Stimulated activated memory B cell treated with anti-CD40 and anti-IgM and Interleukin-4, amounts not matched to agents 10 μg/mL and 1 μg/mL and 100 μg/mL, for 72 hours (primary cell): ENCODE measurements at regions not wholly inside any gene's neighbourhood (a gene's known extent, or its start where the extent isn't known, plus 50 kb on each side); places are given as distances from the start of the nearest gene placed in this dataset.
"Not testable (repeated sequence)": the region's sequence is repeated elsewhere in the genome, so short reads cannot be mapped to it uniquely, and the experiment has no call there.

Source experiments
- ATAC-seq: fragments of 150-1000 bp; cut with Tn5 transposase; 2 replicates; pipeline ENCODE4 v1.10.0; 2021
- H3K27ac Mint-ChIP-seq: one replicate; pipeline ENCODE4 v1.8.0; 2022; ENCODE audit warnings: mild to moderate bottlenecking, mixed read lengths
- H3K27me3 Mint-ChIP-seq: one replicate; pipeline ENCODE4 v1.8.0; 2022; ENCODE audit warnings: mixed read lengths
- H3K36me3 Mint-ChIP-seq: one replicate; pipeline ENCODE4 v1.8.0; 2022; ENCODE audit warnings: mixed read lengths
- H3K4me1 Mint-ChIP-seq: one replicate; pipeline ENCODE4 v1.8.0; 2022; ENCODE audit warnings: mixed read lengths
- H3K4me3 Mint-ChIP-seq: one replicate; pipeline ENCODE4 v1.8.0; 2022; ENCODE audit warnings: mild to moderate bottlenecking, moderate library complexity, mixed read lengths
- H3K9me3 Mint-ChIP-seq: one replicate; pipeline ENCODE4 v1.8.0; 2022; ENCODE audit warnings: mixed read lengths

DNA sequence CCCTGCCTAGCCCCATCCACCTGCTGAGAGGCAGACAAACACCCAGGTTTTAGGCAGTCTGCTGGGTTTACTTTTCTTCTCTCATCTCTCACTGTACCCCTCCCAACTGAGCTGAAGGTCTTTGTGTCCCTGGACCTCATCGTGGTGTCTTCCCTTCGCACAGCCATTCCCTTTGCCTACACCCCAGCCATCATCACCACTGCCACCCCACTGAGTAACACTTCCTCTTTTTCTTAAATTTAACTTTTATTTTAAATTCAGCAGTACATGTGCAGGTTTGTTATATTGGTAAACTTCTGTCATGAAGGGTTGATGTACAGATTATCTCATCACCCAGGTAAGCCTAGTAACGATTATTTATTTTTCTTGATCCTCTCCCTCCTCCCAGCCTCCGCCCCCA is 188.3 kb upstream of the MON1B start:
- peaks cover 6% of the 10 kb centered on the region for H3K9me3 Mint-ChIP-seq
- H3K36me3 Mint-ChIP-seq: no peaks in the 10 kb centered on the region
- no peak overlapping the region for H3K27ac Mint-ChIP-seq
- peak; percentile 24 for ATAC-seq
- no peak overlapping the region for H3K4me3 Mint-ChIP-seq
- H3K27me3 Mint-ChIP-seq: no peaks in the 10 kb centered on the region
- H3K4me1 Mint-ChIP-seq: no peaks in the 10 kb centered on the region

DNA sequence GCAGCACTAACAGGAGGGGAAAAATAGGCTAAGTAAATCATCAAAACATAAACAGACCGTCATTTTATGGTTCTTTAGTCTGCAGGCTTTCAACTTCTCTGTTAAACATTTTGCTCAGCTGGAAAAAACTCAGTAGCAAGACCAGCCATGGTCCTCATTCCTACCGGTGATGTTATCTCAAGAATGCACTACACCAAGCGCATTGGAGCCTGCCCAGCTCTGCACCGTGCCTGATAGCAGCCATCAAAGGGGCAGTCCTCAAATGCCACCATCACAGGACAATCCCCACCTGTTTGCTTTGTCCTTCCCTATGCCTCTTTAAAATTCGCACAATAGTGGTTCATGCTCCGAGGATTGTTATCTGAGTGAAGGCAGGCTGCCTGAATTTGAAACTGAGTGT is 181.5 kb upstream of the MON1B start:
- H3K27me3 Mint-ChIP-seq: no peaks in the 10 kb centered on the region
- no peak overlapping the region for H3K27ac Mint-ChIP-seq
- no peaks in the 10 kb centered on the region for H3K4me1 Mint-ChIP-seq
- ATAC-seq: no peak
- H3K36me3 Mint-ChIP-seq: no peaks in the 10 kb centered on the region
- peaks cover 13% of the 10 kb centered on the region for H3K9me3 Mint-ChIP-seq
- H3K4me3 Mint-ChIP-seq: no peak overlapping the region

- H3K9me3 Mint-ChIP-seq: peaks cover 12% of the 10 kb centered on the region
- H3K4me1 Mint-ChIP-seq: no peaks in the 10 kb centered on the region
- ATAC-seq: no peak
Observed at GRCh38 chr16:77014441-77014840, 176.5 kb upstream of the MON1B start.

GRCh38 chr16:77030600-77030999 is 160.4 kb upstream of the MON1B start:
- no peaks in the 10 kb centered on the region for H3K4me1 Mint-ChIP-seq
- H3K27me3 Mint-ChIP-seq: no peaks in the 10 kb centered on the region
- no peak overlapping the region for H3K4me3 Mint-ChIP-seq
- no peak overlapping the region for H3K27ac Mint-ChIP-seq
- no peaks in the 10 kb centered on the region for H3K36me3 Mint-ChIP-seq
- H3K9me3 Mint-ChIP-seq: no peaks in the 10 kb centered on the region
- no peak for ATAC-seq

More at GRCh38 chr16:77014441-77014840, 176.5 kb upstream of the MON1B start:
- H3K27ac Mint-ChIP-seq: no peak overlapping the region
- H3K36me3 Mint-ChIP-seq: no peaks in the 10 kb centered on the region
- H3K27me3 Mint-ChIP-seq: peaks cover 11% of the 10 kb centered on the region
- H3K4me3 Mint-ChIP-seq: no peak overlapping the region

GRCh38 chr16:77033516-77033915 is 157.5 kb upstream of the MON1B start:
- ATAC-seq: no peak
- Mint-ChIP-seq H3K4me1 (no peaks in the 10 kb centered on the region), H3K27me3 (no peaks in the 10 kb centered on the region)

DNA sequence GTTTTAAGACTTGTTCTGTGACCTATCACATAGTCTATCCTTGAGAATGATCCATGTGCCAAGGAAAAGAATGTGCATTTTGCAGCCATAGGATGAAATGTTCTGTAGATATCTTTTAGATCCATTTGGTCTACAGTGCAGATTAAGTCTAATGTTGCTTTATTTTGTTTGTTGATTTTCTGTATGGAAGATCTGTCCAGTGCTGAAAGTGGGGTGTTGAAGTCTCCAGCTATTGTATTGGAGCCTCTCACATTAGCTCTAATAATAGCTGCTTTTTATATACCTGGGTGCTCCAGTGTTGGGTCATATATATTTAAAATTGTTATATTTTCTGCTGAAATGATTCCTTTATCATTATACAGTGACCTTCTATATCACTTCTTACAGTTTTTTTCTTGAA is 155.6 kb upstream of the MON1B start:
- no peaks in the 10 kb centered on the region for H3K36me3 Mint-ChIP-seq
- no peak for ATAC-seq
- no peaks in the 10 kb centered on the region for H3K27me3 Mint-ChIP-seq
- no peak overlapping the region for H3K27ac Mint-ChIP-seq
- no peaks in the 10 kb centered on the region for H3K4me1 Mint-ChIP-seq
- no peak overlapping the region for H3K4me3 Mint-ChIP-seq
- H3K9me3 Mint-ChIP-seq: no peaks in the 10 kb centered on the region

More at GRCh38 chr16:77033516-77033915, 157.5 kb upstream of the MON1B start:
- no peak overlapping the region for H3K27ac Mint-ChIP-seq
- no peaks in the 10 kb centered on the region for H3K36me3 Mint-ChIP-seq
- H3K9me3 Mint-ChIP-seq: no peaks in the 10 kb centered on the region
- no peak overlapping the region for H3K4me3 Mint-ChIP-seq

DNA sequence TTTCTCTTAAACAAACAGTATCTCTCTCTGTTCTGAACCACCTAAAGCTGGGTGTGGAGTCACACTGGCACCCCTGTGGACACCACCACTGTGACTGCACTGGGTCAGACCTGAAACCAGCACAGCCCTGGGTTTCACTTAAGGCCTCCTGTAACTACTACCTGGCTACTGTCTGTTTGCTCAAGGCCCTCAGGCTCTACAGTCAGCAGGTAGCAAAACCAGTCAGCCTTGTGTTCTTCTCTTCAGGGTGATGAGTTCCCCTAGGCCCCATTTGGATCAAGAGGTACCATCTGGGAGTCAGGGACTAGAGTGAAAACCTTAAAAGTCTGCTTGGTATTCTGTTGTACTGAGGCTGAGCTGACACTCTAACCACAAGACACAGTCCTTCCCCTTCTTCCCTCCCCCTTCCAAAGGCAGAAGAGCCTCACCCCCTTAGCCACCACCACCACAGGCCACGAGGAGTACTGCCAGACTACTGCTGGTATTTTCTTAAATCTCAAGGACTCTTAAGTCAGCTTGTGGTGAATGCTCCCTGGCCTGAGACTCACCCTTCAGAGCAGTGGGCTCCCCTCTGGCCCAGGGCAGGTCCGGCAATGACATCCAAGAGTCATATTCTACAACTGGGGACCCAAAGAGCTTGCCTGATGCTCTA is 153.2 kb upstream of the MON1B start:
- no peak overlapping the region for H3K4me3 Mint-ChIP-seq
- no peaks in the 10 kb centered on the region for H3K4me1 Mint-ChIP-seq
- no peaks in the 10 kb centered on the region for H3K9me3 Mint-ChIP-seq
- no peaks in the 10 kb centered on the region for H3K36me3 Mint-ChIP-seq
- ATAC-seq: no peak
- H3K27me3 Mint-ChIP-seq: peaks cover 8% of the 10 kb centered on the region
- H3K27ac Mint-ChIP-seq: no peak overlapping the region

DNA sequence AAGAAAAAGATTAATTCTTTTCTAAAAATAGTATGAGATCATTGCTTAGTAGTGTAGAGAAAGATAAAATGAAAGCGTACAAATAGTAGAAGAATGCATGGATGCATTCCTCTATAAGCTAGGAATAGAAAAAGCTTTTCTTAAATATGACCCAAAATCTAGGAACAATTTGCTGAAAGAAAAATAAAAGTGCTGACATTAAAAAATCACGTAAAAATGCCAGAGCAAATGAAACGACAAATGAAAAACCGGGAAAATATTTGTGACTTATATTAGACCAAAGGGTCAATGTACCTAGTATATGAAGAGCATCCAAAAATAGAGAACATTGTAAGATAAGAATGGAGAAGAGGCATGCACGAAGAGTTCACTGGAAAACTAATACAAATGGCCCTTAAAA is 149.5 kb upstream of the MON1B start:
- Mint-ChIP-seq H3K27ac (no peak overlapping the region), H3K36me3 (no peaks in the 10 kb centered on the region), H3K27me3 (peaks cover 8% of the 10 kb centered on the region), H3K4me3 (no peak overlapping the region), H3K4me1 (no peaks in the 10 kb centered on the region), H3K9me3 (no peaks in the 10 kb centered on the region)
- no peak for ATAC-seq

DNA sequence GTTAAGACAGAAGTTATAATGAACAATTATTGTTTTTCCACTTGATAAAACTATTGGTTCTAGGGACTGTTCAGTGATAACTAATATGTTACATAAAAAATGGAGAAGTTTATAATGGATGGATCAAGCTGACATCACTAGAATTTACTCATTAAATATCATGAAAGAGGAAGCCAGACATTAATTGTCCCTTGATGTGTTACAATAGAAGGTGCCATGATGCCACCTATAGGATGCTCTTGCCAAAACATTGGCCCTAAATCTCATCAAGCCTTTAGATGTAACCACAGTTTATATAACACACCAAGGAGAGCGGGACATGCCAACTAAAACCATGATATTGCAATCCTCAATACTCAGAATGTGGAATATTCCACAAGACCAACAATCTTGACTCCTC is 147.9 kb upstream of the MON1B start:
- H3K4me1 Mint-ChIP-seq: no peaks in the 10 kb centered on the region
- H3K4me3 Mint-ChIP-seq: no peak overlapping the region
- H3K27me3 Mint-ChIP-seq: peaks cover 8% of the 10 kb centered on the region
- ATAC-seq: no peak
- H3K36me3 Mint-ChIP-seq: no peaks in the 10 kb centered on the region
- no peaks in the 10 kb centered on the region for H3K9me3 Mint-ChIP-seq
- H3K27ac Mint-ChIP-seq: no peak overlapping the region

DNA sequence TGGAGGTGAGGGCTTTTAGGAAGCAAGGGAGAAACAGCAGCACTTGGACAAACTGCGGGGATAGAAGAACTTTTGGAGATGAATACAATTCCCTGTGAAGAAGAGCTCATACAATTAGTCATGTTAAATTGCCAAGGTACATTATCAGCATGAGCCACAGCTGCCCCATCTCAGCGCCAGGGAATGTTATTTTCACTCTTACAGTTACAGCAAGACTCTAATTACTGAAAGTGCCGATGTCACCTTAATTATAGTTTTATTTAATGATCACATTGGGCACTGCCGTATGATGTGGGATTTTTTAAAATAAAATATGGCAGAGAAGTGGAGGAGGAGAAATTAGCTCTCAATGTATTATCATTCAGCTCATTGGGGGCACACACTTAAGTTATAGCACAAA is 144.8 kb upstream of the MON1B start:
- H3K4me3 Mint-ChIP-seq: no peak overlapping the region
- no peak for ATAC-seq
- H3K36me3 Mint-ChIP-seq: no peaks in the 10 kb centered on the region
- H3K9me3 Mint-ChIP-seq: no peaks in the 10 kb centered on the region
- H3K27ac Mint-ChIP-seq: no peak overlapping the region
- no peaks in the 10 kb centered on the region for H3K4me1 Mint-ChIP-seq
- peaks cover 8% of the 10 kb centered on the region for H3K27me3 Mint-ChIP-seq

- Mint-ChIP-seq H3K27me3 (no peaks in the 10 kb centered on the region), H3K4me1 (no peaks in the 10 kb centered on the region), H3K27ac (no peak overlapping the region), H3K9me3 (no peaks in the 10 kb centered on the region), H3K4me3 (no peak overlapping the region), H3K36me3 (no peaks in the 10 kb centered on the region)
- ATAC-seq: no peak
Observed at GRCh38 chr16:77048085-77048484, 142.9 kb upstream of the MON1B start.

DNA sequence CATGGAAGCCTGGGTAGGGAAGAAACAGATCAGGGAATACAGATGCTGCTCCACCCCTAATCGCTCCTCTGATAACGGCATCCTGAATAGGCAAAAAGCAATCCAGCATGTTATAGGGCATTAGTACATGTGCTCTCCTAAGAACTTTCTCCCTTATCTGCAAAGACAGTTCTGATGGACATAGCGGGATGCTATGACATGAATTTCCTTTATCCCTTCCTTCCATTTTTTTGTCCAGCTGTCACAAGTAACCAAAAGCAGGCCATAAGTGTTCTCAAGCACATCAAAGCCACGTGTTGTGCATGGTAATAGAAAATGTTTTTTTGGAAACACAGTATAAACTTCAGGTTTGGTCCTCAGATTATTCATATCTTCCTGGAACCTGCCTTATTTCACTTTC is 141.4 kb upstream of the MON1B start:
- ATAC-seq: no peak
- peaks cover 1% of the 10 kb centered on the region for H3K4me1 Mint-ChIP-seq
- no peaks in the 10 kb centered on the region for H3K27me3 Mint-ChIP-seq
- no peaks in the 10 kb centered on the region for H3K36me3 Mint-ChIP-seq
- H3K27ac Mint-ChIP-seq: no peak overlapping the region
- H3K4me3 Mint-ChIP-seq: no peak overlapping the region
- H3K9me3 Mint-ChIP-seq: no peaks in the 10 kb centered on the region

DNA sequence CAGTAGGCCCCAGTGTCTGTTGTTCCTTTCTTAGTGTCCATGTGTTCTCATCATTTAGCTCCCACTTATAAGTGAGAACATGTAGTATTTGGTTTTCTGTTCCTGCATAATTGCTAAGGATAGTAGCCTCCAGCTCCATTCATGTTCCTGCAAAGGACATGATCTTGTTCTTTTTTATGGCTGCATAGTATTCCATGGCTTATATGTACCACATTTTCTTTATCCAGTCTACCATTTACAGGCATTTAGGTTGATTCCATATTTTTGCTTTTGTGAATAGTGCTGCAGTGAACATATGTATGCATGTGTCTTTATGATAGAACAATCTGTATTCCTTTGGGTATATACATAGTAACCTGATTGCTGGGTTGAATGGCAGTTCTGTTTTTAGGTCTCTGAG is 134.4 kb upstream of the MON1B start:
- not testable (repeated sequence) for ATAC-seq, H3K9me3 Mint-ChIP-seq, H3K36me3 Mint-ChIP-seq, H3K4me3 Mint-ChIP-seq, H3K27me3 Mint-ChIP-seq, H3K27ac Mint-ChIP-seq, H3K4me1 Mint-ChIP-seq

- no peak overlapping the region for H3K4me3 Mint-ChIP-seq
- peaks cover 6% of the 10 kb centered on the region for H3K27me3 Mint-ChIP-seq
- H3K4me1 Mint-ChIP-seq: peaks cover 8% of the 10 kb centered on the region
- H3K36me3 Mint-ChIP-seq: no peaks in the 10 kb centered on the region
- no peak overlapping the region for H3K27ac Mint-ChIP-seq
- H3K9me3 Mint-ChIP-seq: peaks cover 9% of the 10 kb centered on the region
- no peak for ATAC-seq
Observed at GRCh38 chr16:77057161-77057774, 133.7 kb upstream of the MON1B start.

- H3K9me3 Mint-ChIP-seq: peaks cover 9% of the 10 kb centered on the region
Observed at GRCh38 chr16:77059446-77059845, 131.5 kb upstream of the MON1B start.

DNA sequence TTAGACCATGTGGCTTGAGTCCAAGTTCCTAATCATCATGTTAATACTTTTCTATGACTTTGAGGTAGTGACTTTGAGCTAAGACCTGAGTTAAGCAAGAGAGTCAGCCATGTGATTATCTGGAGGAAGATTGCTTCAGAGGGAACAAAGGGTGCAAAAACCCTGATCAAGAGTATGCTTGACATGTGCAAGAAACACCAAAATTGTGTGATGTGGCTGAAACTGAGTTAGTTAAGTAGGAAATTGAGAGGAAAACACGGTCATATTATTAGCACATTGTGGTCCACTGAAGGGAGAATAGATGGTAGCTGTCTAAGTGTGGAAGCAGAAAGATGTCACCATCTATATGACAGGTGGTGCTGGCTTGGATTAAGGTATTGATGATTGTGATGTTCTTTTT is 130.4 kb upstream of the MON1B start:
- Mint-ChIP-seq H3K9me3 (peaks cover 6% of the 10 kb centered on the region), H3K4me1 (no peaks in the 10 kb centered on the region), H3K27me3 (peaks cover 6% of the 10 kb centered on the region), H3K27ac (no peak overlapping the region), H3K4me3 (no peak overlapping the region), H3K36me3 (no peaks in the 10 kb centered on the region)
- no peak for ATAC-seq

More at GRCh38 chr16:77059446-77059845, 131.5 kb upstream of the MON1B start:
- H3K4me1 Mint-ChIP-seq: peaks cover 8% of the 10 kb centered on the region
- no peaks in the 10 kb centered on the region for H3K36me3 Mint-ChIP-seq
- H3K4me3 Mint-ChIP-seq: no peak overlapping the region
- no peak overlapping the region for H3K27ac Mint-ChIP-seq
- peaks cover 6% of the 10 kb centered on the region for H3K27me3 Mint-ChIP-seq
- ATAC-seq: no peak
